DMS153 treated with DMSO at 0.1 percent for 48 hours (cell line): ENCODE measurements at regions not wholly inside any gene's neighbourhood (a gene's known extent, or its start where the extent isn't known, plus 50 kb on each side); places are given as distances from the start of the nearest gene placed in this dataset.
"Not testable (repeated sequence)": the region's sequence is repeated elsewhere in the genome, so short reads cannot be mapped to it uniquely, and the experiment has no call there.

Source experiments
- DNase-seq: peaks from one replicate; lab custom pipeline; 2025; ENCODE audit not compliant: unreplicated experiment; lab: John Stamatoyannopoulos, UW

DNA sequence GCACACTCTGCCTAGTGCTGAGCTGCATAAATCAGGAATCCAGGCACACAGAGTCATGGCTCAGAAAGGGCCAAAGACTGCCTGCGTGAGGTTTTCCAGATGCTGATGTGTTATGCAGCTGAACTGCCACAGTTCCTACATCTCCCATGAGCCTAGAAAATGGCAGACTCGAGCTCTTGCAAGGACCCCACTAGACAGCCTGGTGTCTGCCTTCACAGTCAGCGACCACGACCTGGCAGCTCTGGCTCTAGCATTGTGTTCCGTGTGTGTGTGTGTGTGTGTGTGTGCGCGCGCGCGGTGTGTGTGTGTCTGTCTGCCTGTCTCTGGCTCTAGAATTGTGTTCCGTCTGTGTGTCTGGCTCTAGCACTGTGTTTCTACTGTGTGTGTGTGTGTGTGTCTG is 203.6 kb upstream of the AGTR2 start:
- DNase-seq, result no peak

DNA sequence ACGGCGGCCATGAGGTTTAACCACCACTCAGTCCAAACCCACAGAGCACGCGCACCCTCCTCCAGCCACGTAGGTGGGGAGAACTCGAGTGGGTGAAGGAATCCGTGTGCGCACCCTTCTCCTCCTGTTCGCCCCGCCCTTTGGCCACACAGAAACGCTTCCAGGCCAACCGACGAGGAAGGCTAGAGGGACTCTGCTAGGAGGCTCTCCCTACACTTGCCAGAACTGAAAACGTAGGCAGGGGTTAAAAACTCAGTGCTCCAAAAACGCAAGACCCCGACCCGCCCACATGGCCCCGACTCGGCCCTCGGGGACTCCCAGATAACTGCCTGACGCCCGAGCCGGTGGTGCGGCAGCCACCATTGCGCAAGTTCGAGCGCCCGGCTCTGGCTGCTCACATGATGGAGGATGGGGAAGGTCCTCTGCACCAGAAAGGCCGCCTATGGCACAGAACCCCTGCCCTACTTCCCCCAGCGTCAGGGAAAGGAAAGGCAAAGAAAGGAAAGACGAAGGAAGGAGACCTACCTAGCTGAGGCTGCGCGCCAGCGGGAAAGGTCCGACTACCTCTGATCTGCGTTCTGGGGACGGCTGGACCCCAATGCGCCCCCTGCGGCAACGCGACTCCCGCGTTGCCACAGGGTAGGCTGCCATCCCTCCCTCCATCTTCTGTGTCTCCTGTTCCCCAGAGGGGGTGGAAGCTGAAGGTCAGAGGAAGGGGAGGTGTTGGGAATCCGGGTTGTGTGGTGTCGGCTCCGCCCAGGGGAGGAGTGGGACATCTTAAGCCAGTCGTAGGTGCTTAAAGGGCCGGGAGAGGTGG is 201.9 kb upstream of the AGTR2 start:
- peak; percentile 17 for DNase-seq

DNA sequence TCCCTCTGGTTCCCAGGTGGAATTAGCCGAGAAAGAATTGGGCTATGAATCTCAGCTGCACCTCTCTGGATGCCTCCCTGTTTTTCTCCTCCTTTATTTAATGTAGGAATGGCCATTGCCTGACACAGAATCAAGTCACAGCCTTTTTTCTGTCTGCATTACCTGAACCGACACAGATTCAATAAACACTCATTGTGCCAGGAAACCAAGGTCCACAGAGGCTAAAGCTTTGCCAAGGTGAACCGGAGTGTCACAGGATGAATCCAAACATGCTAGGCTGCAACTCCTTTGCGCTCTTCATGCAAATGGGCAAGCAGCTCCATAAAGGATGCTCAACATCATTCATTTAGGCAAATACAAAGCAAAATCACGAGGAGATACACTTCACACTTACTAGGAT is 199.8 kb upstream of the AGTR2 start:
- no peak for DNase-seq

DNA sequence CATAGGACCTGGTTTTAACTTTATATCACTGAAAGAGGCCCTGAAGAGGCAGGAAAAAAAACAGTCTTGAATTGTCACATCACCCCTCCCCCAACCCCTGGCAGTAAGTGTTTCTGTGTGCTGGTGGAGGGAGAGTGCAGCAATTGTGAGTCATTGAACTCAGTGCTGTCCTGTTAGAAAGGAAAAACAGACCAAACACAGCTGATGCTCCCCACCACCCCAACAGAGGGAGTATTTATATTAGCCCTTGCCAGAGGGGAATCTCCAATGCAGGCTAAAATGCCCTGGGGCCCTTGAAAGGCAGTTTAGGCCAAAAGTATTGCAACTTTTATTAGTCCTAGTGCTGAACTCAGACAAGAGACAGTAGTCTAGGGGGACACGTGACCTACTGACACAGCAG is 197.8 kb upstream of the AGTR2 start:
- no peak for DNase-seq

DNA sequence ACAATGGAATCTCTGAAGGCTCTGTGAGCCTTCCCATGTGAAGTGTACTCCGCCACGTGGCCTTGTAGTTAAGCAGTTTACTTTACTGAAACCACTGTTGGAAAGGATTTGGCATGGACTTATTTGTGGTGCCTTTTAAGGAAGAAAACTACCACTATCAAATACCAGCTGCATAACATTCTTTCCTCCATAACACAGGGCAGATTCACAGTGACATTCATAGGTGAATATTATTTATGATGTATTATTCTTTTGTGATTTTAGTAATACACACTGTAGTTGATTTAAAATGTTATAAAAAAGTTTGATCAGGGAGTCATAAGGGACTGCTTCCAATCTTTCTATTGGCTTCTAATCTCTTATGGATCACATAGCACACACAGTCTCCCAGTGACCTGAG is 192.5 kb upstream of the AGTR2 start:
- DNase-seq, result no peak

DNA sequence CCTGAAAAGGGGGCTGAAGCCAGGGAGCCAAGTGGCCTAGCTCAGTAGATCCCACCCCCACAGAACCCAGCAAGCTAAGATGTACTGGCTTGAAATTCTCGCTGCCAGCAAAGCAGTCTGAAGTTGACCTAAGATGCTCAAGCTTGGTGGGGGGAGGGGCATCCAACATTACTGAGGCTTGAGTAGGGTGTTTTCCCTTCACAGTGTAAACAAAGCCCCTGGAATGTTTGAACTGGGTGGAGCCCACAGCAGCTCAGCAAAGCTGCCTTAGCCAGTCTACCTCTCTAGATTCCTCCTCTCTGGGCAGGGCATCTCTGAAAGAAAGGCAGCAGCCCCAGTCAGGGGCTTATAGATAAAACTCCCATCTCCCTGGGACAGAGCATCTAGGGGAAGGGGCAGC is 187.4 kb upstream of the AGTR2 start:
- DNase-seq, result not testable (repeated sequence)

DNA sequence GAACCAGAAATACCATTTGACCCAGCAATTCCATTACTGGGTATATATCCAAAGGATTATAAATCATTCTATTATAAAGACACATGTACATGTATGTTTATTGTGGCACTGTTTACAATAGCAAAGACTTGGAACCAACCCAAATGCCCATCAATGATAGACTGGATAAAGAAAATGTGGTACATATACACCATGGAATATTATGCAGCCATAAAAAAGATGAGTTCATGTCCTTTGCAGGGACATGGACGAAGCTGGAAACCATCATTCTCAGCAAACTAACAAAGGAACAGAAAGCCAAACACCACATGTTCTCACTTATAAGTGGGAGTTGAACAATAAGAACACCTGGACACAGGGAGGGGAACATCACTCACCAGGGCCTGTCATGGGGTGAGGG is 183.1 kb upstream of the AGTR2 start:
- not testable (repeated sequence) for DNase-seq

DNA sequence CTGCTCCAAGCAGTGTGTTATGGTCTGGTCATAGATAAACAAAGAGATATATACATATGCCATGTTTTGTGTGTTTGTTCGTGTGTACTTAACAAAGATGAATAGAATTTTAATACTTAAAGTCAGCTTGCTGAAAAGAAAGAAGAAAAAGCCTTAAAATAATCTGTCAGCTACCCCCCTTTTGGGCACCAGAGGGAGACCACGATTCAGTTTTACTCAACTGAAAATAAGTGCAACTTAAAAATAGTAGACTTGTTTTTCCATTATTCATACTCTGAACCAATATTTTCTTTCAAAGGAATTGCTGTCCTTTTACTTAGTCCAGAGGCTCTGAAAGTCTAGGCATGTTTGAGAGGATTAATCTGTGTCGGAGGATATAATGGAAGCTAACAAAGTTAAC is 181.7 kb upstream of the AGTR2 start:
- no peak for DNase-seq

DNA sequence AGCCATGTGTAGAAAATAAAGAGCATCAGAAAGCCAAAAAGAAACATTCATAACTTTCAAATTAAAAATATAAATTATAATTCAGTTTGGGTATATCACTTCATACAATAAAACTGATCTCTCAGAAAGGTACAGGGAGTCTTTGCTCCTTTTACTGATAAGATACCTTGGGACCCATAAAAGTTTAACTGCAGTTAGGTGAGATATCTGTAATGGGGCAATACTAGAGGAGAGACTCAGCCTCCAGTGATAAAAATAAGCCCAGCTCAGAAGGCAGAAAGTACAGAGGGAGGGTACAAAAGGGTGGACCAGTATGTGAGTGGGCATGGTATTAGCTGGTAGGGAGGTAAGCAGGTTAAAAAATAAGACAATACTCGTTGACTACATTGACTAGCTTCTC is 180.9 kb upstream of the AGTR2 start:
- DNase-seq, result no peak

DNA sequence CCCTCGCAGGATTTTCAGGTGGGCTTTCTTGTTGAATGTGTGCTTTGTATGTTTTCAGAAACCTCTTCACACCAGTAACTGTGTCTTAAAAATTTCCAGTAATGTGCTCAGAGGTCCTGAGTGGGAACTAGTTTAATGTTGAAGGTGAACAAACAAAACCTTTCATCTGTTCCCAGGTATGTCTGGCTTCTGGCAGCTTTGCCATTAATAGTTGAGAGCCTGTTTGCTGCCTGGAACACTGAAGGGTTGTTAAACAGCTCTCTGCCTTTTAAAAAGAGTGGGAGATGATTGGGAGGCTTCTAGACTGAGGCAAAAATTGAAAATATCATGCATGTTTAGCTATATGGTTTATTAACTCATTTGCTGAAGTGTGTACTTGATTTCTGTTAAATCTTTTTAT is 161.2 kb upstream of the AGTR2 start:
- no peak for DNase-seq

DNA sequence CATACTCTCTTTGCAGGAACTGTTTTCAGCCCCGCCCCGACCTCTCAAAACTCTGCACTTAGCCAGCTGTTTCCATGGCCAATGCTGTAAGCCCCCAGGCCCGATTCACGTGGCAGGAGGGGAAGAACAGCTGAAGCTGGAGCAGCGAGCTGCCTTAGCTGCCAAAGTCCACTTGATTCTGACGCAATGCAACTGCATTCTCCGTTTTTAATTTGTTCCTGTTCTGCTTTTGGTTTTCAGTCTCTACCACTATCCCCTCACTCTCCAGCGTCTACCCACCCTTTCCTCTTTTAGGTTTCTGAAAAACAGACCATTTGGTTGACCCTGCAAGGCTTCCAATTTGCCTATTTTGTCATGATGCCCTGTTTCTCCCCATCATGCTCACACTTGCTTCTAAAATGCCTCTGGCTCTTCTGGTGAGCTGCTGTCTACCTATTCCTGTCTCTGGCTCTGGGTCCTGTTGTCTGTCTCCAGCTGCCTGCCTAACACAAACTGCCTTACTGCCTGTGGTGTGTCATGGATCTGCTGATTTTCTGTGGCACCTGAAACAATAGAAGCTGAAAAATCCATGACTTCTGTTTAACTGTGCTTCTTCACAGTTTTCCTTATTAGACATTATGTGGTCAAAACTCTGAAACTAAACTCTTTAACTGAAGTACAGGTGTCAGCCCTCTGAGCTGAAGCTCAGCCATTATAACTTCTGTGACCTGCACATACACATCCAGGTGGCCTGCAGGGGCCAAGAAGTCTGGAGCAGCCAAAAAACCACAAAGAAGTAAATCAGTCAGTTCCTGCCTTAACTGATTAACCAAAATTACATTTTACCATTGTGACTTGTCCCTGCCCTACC is 160.5 kb upstream of the AGTR2 start:
- DNase-seq, result no peak

DNA sequence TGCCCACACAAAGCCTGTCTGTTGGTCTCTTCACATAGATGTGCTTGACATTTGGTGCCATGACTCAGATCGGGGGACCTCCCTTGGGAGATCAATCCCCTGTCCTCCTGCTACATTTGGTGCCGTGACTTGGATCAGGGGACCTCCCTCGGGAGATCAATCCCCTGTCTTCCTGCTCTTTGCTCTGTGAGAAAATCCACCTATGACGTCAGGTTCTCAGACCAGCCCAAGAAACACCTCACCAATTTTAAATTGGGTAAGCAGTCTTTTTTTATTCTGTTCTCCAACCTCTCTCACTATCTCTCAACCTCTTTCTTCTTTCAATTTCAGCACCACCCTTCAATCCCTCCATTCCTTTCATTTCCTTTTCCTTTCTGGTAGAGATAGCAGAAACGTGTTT is 159.6 kb upstream of the AGTR2 start:
- no peak for DNase-seq

DNA sequence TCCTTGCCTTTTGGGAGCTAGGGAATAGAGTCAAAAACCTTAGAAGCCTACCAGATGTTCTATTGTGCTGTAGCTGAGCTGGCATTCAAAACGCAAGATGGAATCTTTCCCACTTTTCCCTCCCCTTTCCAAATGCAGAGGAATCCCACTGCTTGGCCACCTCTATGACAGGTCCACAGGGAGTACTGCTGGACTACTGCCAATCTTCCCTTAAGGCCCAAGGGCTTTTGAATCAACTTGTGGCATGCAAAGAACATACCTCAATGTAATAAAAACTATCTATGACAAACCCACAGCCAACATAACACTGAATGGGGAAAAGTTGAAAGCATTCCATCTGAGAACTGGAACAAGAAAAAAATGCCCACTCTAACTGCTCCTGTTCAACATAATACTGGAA is 139.2 kb upstream of the AGTR2 start:
- DNase-seq, result no peak
